ENCODE measurements at regions not wholly inside any gene's neighbourhood (a gene's known extent, or its start where the extent isn't known, plus 50 kb on each side); places are given as distances from the start of the nearest gene placed in this dataset.
"Not testable (repeated sequence)": the region's sequence is repeated elsewhere in the genome, so short reads cannot be mapped to it uniquely, and the experiment has no call there.

- no peak for FAIRE-seq
- DNase-seq (ENCODE audit: low spot score in 2 of 2), result no peak
Measured at GRCh38 chr1:73671530-73671929, 526.4 kb downstream of the LRRIQ3 start.

- FAIRE-seq; DNase-seq (ENCODE audit: low spot score in 2 of 2): not testable (repeated sequence)
Measured at GRCh38 chr1:73667959-73668358, 530.0 kb downstream of the LRRIQ3 start.

GRCh38 chr1:73662526-73662925 is 535.5 kb downstream of the LRRIQ3 start:
- FAIRE-seq (no peak), DNase-seq (ENCODE audit: low spot score in 2 of 2) (no peak)

GRCh38 chr1:73659136-73659535 is 538.8 kb downstream of the LRRIQ3 start:
- DNase-seq (ENCODE audit: low spot score in 2 of 2) (no peak), FAIRE-seq (no peak)

- FAIRE-seq, result no peak
- no peak for DNase-seq (ENCODE audit: low spot score in 2 of 2)
Measured at GRCh38 chr1:73654714-73655113, 543.3 kb downstream of the LRRIQ3 start.

- no peak for DNase-seq (ENCODE audit: low spot score in 2 of 2)
- FAIRE-seq, result no peak
Measured at GRCh38 chr1:73644198-73644597, 553.8 kb downstream of the LRRIQ3 start.

- DNase-seq (ENCODE audit: low spot score in 2 of 2), result no peak
- FAIRE-seq, result no peak
Measured at GRCh38 chr1:73639494-73639893, 558.5 kb downstream of the LRRIQ3 start.

GRCh38 chr1:73637264-73637663 is 560.7 kb downstream of the LRRIQ3 start:
- DNase-seq (ENCODE audit: low spot score in 2 of 2) (no peak), FAIRE-seq (no peak)

GRCh38 chr1:73635021-73635420 is 563.0 kb downstream of the LRRIQ3 start:
- DNase-seq (ENCODE audit: low spot score in 2 of 2) (no peak), FAIRE-seq (no peak)

GRCh38 chr1:73627723-73628122 is 570.3 kb downstream of the LRRIQ3 start:
- DNase-seq (ENCODE audit: low spot score in 2 of 2) (no peak), FAIRE-seq (no peak)

GRCh38 chr1:73626326-73626725 is 571.6 kb downstream of the LRRIQ3 start:
- FAIRE-seq (no peak), DNase-seq (ENCODE audit: low spot score in 2 of 2) (no peak)

GRCh38 chr1:73623946-73624345 is 574.0 kb downstream of the LRRIQ3 start:
- FAIRE-seq, result no peak
- no peak for DNase-seq (ENCODE audit: low spot score in 2 of 2)

GRCh38 chr1:73617145-73617544 is 580.8 kb downstream of the LRRIQ3 start:
- no peak for DNase-seq (ENCODE audit: low spot score in 2 of 2)
- no peak for FAIRE-seq

GRCh38 chr1:73611681-73612080 is 586.3 kb downstream of the LRRIQ3 start:
- FAIRE-seq (no peak), DNase-seq (ENCODE audit: low spot score in 2 of 2) (no peak)

- DNase-seq (ENCODE audit: low spot score in 2 of 2) (no peak), FAIRE-seq (no peak)
Measured at GRCh38 chr1:73604739-73605138, 593.2 kb downstream of the LRRIQ3 start.

GRCh38 chr1:73604211-73604610 is 593.8 kb downstream of the LRRIQ3 start:
- no peak for DNase-seq (ENCODE audit: low spot score in 2 of 2)
- FAIRE-seq, result no peak

GRCh38 chr1:73593804-73594203 is 604.2 kb downstream of the LRRIQ3 start:
- FAIRE-seq, result no peak
- no peak for DNase-seq (ENCODE audit: low spot score in 2 of 2)

GRCh38 chr1:73593364-73593763 is 604.6 kb downstream of the LRRIQ3 start:
- FAIRE-seq, result no peak
- no peak for DNase-seq (ENCODE audit: low spot score in 2 of 2)

- FAIRE-seq (no peak), DNase-seq (ENCODE audit: low spot score in 2 of 2) (no peak)
Measured at GRCh38 chr1:73587080-73587479, 610.9 kb downstream of the LRRIQ3 start.

- DNase-seq (ENCODE audit: low spot score in 2 of 2), result no peak
- FAIRE-seq, result no peak
Measured at GRCh38 chr1:73577206-73577605, 620.8 kb downstream of the LRRIQ3 start.

- FAIRE-seq, result no peak
- no peak for DNase-seq (ENCODE audit: low spot score in 2 of 2)
Measured at GRCh38 chr1:73576083-73576482, 621.9 kb downstream of the LRRIQ3 start.

GRCh38 chr1:73564294-73564693 is 633.7 kb downstream of the LRRIQ3 start:
- FAIRE-seq, result no peak
- no peak for DNase-seq (ENCODE audit: low spot score in 2 of 2)

- DNase-seq (ENCODE audit: low spot score in 2 of 2) (no peak), FAIRE-seq (no peak)
Measured at GRCh38 chr1:73556270-73556669, 641.7 kb downstream of the LRRIQ3 start.

Measured in frontal cortex (tissue), 3 donors.